HG02884 (cell line): ENCODE measurements at regions not wholly inside any gene's neighbourhood (a gene's known extent, or its start where the extent isn't known, plus 50 kb on each side); places are given as distances from the start of the nearest gene placed in this dataset.
"Not testable (repeated sequence)": the region's sequence is repeated elsewhere in the genome, so short reads cannot be mapped to it uniquely, and the experiment has no call there.

Source experiments
- ATAC-seq: cut with Tn5 transposase; IDR thresholded peaks from one replicate; pipeline ENCODE4 v1.9.1; 2021; ENCODE audit warnings: mild to moderate bottlenecking, moderate library complexity; ENCODE audit not compliant: unreplicated experiment

DNA sequence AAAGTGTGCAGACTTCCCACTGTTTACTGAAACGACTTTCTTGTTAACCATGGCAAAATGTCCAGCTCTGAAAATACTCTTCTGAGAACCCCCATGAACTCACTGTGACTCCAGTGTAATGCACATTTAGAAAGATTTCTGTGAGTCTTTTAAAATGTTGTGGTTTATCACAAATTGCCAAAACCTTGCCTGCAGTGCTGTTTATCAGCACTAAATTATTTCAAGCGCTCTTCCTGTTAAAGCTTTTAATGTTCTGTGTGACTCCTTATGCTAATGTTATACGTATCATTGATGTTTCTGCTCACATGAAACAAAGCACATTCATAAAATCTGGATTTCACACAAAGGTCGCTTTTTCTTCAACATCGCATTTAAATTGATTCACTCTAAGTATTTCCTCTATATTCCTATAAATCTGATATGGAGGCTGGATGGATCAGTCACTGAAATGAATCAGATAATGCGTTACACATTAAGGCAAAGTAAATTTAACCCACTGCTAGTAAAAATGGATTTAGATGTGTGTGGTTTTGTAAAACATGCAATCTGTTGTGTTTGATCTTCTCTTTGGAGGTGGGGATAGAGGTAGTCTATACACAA is 521.2 kb downstream of the NYAP2 start:
- no peak for ATAC-seq

DNA sequence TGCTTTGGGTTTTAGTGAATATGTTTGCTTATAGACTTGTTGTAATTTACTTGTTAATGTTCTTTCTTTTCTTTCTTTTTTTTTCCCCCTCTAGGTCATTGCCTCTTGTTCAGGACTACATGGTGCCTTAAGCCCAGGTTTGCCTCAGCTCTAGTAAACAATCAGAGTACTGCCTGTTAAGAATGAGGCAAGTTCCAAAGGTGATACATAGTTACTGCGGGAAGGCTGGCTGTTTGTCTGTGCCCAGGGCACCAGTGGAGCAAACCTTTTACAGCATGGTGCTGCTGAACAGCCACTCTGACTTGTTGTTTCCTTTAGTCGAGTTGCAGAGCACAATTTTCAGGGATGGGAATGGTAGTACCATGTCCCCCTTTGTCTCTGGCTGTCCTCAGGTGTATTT is 517.2 kb downstream of the NYAP2 start:
- no peak for ATAC-seq

DNA sequence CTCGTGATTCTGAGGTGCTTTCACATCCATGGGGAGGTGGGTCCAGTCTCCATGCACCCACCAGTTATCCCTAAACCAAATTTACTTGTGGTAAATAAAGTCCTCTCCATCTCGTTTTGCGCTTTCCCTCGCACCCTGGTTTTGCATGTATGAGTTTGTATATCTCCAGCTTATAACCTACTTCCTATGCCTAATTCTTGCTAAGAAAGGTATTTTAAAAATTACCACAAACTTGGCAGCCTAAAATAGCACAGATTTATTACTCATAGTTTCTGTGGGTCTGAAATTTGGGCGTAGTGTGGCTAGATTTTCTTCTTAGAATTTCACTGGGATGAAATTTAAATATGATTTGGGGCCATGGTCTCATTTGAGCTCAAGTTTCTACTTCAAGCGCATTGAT is 511.5 kb downstream of the NYAP2 start:
- no peak for ATAC-seq

DNA sequence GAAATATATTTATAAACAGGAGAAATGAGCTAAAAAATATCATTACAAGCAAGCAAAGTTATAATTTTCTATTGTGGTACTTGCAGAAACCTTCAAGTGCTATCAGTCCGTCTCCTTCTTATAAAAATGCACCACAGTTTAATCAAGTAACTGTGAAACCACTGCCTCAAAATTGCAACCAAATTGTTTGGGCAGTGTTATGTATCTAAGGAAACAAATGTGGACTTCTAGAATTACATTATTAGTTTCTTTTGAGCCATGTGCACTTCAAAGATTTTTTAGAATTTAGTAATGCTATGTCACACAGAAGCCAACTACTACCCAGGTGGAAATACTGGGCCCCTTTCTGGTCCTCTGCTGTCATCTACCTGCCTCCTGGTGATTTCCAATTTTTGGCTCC is 495.6 kb downstream of the NYAP2 start:
- no peak for ATAC-seq

DNA sequence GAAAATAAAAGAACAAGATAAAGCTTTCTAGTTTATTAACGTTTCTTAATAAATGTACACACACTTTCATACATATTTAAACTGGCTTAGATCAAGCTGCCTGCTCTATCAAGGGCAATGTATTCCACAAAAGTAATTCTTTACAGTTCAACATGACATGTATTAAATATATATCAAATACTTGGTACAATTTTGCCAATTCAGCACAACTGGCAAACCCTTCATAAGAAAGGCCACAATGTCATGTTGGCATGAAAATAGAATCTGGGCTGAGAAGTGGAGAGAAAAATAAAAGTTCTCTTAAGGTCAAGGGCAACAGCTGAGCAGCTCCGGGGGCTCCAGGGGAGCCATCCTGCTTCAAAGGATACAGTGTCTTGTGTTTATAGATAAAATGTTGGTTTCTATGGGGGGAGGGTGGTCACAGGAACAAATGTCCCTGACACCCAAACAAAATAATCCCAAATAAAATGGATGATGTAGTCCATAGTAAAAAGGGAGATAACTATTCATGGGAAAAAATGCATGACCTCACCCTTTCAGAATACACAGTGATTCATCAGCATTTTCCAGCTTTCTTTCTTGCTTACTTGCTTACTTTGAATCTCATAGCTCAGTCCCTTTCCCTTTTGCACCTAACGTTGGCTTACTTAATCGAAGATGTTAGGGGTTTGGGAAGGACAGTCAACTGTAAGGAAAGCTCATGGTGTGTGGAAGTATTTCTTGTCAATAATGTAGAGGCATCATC is 494.9 kb downstream of the NYAP2 start:
- no peak for ATAC-seq

DNA sequence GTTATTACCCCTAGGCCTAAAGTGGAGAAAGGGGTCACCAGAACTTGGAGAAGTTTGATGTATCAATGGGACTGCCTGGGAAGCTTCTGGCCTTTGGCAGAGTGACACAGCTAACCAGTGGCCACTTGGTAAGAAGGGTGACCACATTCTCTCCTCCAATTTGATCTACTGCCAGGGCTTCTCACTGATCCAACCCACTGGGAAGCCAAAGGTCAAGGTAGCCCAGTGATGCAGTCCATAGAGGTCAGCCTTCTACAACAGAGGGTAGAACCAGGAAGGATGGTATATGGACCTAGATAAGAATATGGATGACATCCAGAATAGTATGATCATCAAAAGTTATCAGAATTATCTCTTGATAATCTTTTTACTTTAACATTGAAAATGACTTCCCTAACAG is 493.6 kb downstream of the NYAP2 start:
- no peak for ATAC-seq

DNA sequence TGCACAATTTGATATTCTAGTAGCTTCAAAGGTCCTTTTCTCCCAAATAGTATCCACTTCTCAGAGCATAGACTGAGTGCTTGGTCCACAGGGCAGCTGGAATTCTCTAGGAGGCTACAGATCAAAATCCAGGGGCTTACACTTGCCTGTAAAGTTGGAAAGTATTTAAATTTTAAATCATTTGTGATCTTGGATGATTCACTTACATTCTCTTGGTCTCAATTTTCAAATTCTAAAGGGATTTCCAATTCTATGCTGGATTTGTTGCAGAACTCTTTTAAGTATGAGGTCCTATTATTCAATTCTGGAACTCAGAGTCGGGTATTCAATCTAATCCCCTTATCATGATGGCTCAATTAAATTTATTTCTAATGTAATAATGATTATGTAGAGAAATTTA is 492.3 kb downstream of the NYAP2 start:
- no peak for ATAC-seq

DNA sequence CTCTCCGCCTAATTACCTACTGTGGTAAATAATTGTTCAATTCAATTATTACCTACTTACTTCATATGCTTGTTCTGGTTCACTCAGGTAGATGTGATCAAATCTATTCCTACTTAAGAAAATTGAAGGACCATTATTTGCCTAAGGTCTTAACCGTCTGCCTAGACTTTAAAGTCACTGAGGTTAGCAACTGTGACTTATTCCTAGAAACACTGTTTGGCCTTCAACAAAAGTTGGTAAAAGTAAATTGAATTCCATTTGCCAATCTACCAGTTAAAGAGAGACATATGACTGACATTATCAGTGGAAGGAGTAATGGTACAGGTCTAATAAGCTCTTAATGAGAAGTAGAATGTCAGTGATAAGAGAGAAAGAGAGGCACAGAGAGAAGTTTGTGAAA is 491.5 kb downstream of the NYAP2 start:
- no peak for ATAC-seq

DNA sequence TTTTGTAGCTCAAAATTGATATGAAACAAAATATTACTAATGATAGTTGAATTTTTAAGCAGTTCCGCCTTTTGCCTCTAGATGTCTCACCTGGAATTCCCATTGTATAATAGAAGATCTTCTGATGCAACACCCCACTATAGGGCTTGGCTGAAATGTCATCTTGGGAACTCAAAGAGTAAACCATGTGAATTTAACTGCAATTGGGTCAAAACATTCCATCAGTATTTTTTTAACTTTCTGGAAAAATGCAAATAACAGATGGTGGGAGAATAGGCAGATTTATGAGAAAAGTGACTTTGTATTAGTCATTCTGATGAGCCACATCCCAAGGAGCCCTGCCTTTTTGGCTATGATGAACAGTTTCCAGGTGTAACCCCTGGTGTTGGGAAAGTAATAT is 489.9 kb downstream of the NYAP2 start:
- ATAC-seq: peak; percentile 83

DNA sequence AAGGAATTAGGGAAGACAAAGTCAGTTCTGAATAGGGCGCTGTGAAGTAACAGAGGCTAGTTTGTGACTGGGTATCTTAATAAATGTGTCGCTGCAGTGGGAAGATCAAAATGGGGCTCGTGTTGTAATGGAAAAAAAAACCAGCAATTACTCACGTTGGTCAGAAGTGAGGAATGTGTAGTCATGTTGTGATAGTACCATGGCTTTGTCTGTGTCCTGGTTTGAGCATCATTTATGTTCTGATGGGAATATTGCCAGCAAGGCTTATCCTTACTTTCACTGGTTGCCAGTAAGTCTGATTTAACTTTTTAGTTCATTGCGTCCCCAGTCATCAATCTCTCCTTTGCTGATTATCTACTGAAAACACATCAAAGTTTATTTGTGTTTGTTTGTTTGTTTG is 467.6 kb downstream of the NYAP2 start:
- no peak for ATAC-seq

DNA sequence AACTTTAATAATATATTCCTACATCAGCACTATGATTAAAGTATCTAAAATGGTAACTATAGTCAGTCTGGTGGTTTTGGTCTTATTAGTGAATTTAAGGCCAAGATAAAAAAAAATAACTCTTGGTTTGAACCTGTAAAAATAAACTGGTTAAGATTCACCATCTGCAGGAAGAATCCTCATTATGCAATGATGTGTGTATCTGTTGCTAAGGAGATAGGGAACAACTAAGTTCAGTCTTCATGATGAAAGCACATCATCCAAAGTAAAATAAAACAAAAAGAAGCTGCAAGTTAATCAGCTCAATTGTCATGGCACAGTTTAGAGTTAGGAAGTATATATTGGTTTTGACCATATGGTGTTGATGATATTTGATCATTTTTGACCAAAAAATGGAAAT is 466.0 kb downstream of the NYAP2 start:
- no peak for ATAC-seq

DNA sequence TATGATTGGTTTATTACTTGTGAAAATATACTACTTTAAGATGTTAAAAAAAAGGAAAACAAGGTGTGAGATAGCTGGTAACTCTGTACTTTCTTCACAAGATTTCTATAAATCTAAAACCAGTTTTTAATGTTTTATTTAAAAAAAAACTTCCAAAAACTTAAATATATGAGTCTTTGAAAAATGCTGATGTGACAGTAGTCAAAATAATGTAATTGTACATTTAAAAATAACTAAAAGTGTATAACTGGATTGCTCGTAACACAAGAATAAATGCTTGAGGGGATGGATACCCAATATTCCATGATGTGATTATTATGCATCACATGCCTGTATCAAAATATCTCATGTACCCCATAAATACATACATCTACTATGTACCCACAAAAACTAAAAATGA is 464.9 kb downstream of the NYAP2 start:
- ATAC-seq: no peak

DNA sequence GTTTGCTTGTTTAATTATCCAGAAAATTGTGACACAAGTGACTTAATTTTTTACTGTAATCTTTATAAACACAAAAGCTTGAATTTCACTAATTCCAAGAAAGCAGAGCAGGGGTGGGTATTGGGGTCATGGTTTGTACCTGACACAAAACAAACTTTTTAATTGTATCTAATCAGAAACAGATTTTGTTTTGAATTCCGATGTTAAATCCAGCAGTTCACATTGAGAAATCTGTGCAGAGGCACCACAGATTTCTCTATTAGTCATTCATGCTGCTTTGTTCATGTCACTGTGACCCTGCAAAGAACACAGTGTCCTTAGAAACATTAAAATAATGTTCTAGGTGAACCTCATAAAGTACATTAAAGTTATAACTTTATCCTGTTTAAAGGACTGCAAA is 443.4 kb downstream of the NYAP2 start:
- ATAC-seq: no peak

DNA sequence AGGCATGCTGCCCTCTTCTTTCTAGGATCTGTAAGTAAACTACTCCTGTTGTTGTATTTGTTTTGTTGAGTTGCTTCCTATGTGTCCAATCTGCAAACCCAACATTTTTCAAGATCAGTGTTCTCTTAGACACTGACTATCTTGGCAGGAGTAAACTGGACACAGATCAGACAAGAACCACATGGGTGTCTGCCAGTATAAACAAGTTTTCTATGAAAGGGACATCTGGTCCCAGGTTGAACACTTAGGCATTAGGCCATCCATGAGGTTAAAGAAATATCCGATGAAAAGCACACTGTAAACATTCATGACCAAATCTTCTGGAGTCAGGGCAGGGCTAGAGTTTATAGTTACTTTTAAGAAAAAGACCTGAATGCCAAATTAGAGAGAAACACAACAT is 441.8 kb downstream of the NYAP2 start:
- ATAC-seq: no peak

DNA sequence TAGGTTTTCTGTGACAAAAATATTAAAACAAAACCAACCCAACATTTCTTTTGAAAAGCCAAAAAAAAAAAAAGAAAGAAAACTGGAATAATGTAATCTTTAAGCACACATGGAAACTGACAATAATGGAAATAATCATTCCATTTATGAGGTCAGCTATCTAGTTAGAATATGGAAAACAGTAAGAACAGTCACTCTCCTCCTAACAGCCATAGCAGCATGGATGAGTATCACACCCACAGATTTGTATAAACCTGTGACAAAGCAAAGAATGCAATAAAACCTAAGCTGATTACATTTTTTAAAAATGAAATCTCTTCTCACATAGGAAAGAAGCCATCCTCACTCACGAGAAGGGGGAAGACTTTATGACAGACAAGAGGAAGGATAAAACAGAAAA is 437.8 kb downstream of the NYAP2 start:
- ATAC-seq: no peak

DNA sequence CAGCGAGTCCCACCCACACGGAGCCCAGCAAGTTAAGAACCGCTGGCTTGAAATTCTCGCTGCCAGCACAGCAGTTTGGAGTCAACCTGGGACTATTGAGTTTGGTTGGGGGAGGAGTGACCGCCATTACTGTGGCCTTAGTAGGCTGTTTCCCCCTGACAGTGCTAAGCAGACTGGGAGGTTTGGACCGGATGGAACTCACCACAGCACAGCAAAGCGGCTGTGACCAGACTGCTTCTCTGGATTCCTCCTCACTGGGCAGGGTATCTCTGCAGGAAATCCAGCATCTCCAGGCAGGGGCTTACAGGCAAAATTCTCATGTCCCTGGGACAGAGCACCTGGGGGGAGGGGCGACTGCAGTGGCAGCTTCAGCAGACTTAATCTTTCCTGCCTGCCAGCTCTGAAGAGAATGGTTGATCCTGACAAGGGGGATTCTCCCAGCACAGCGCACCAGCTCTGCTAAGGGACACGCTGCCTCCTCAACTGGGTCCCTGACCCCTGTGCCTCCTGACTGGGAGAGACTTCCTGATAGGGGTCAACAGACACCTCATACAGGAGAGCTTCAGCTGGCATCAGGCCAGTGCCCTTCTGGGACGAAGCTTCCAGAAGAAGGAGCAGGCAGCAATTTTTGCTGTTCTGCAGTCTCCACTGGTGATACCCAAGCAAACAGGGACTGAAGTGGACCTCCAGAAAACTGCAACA is 425.4 kb downstream of the NYAP2 start:
- ATAC-seq: no peak

DNA sequence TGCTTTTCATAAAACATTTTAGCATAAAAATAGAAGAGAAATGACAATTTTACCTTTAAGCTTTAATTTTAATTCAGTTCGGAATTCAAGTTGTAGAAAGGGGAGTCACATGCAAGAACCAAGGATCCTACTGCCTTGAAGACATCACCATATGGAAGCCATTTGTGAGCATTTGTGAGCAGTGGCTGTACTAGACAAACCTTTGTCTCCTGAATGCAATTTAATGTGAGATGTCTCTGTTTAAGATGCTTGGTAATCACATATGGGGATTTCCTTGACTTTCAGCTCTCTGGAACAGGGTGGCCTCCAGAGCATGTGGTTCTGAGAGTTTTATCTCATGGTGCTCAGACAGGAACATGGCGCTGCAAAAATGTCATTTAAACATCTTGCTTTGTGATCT is 421.8 kb downstream of the NYAP2 start:
- no peak for ATAC-seq

DNA sequence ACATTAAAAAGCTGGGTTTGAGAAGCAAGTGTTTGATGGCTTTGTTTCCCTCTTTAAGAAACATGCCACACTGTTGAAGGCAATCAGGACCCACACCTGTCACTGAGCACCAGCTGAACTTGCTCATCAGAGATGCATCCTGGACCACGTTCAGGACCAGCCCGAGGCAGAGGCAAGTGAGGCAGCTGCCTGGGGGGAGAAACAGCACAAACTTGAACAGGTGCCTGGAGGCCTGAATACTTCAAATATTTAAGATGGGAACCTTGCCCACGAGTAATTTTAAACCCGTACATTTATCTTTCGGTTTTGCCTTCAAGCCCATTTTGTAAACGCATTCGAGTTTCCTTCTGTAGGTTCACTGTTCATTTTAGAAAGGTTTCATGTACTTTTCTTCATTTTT is 421.3 kb downstream of the NYAP2 start:
- no peak for ATAC-seq

DNA sequence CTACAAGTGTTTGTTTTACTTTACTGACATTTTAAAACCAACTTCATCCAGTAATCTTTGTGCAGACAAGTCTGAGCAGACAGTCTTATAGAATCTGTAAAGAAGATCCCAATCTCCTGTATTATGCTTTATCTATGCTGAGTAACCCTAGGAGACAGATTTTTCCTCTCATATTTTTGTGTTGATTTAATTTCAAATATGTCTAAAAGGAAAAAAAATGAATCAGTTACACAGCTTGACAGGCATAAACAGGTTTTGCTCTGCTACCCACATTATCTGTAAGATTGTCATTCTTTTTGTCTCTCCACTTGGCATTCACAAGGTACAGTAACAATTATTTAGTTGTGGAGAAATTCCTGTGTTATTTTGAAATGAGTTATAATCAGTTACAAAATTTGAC is 415.0 kb downstream of the NYAP2 start:
- ATAC-seq: no peak

DNA sequence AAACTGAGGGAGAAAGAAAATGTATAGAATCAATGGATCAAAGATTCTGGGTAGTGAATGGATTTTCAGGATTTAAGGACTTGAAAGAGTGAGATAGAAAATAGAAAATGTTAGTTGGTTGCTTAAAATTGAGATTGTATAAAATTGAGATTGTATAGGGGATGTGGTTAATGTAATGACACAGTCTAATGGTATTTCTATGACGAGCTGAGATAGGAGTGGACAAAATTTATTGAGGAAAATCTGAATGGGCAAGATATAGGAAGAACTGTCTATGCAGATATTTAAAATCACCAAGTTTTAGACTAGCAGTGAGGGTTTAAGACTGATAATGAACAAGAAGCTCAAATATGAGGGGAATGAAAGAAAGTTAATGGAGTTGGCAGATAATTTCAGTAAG is 406.6 kb downstream of the NYAP2 start:
- ATAC-seq: no peak

DNA sequence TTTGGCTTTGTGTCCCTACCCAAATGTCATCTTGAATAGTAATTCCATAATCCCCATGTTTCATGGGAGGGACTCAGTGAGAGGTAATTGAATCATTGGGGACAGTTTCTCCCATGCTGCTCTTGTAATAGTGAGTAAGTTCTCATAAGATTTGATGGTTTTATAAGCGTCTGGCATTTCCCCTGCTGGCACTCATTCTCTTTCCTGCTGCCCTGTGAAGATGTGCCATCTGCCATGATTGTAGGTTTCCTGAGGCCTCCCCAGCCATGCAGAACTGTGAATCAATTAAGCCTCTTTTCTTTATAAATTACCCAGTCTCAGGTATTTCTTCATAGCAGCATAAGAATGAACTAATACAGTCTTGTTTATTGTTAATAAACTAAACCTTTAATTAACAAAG is 402.6 kb downstream of the NYAP2 start:
- not testable (repeated sequence) for ATAC-seq

DNA sequence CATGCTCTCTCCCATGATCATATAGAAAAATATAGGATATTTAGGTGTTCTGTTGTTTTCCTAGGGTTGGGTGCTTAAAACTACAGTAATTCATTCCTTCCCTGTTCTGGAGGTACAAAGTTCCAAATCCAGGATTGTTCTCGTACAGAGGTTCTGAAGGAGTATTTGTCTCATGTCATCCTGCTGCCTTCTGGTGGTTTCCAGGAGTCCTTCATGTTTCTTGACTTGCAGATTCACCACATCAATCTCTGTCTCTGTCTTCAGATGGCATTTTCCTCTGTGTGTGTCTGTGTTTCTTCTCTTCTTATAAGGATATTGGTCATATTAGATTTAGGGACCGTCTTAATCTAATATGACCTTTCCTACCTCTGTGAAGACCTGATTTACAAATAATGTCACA is 397.9 kb downstream of the NYAP2 start:
- ATAC-seq: no peak
